ENCODE measurements at regions not wholly inside any gene's neighbourhood (a gene's known extent, or its start where the extent isn't known, plus 50 kb on each side); places are given as distances from the start of the nearest gene placed in this dataset.

- no peak for DNase-seq
- in situ Hi-C loops (cut with HindIII; ENCODE audit: low pct_ligation_motif_present, low sequenced_read_pairs) = no loop called here
- Histone ChIP-seq H3K27ac (peak overlapping the region; percentile 80), H3K4me3 (ENCODE audit: low read depth, low read length) (no peak overlapping the region), H3K36me3 (replicated peaks) (no peaks in the 10 kb centered on the region), H3K27me3 (replicated peaks) (no peaks in the 10 kb centered on the region)
- no peak for TF ChIP-seq CTCF (IDR thresholded peaks at IDR 0.05; ENCODE audit: low read depth, low read length, missing control alignments)
These were observed 518.2 kb upstream of the ZEB2 start for GRCh38 chr2:145038041-145038525.

GRCh38 chr2:145036421-145037011, 516.6 kb upstream of the ZEB2 start:
- peak; percentile 63 for DNase-seq
- H3K27me3 ChIP-seq (replicated peaks) = no peaks in the 10 kb centered on the region
- no peak for TF ChIP-seq CTCF (IDR thresholded peaks at IDR 0.05; ENCODE audit: low read depth, low read length, missing control alignments)
- H3K36me3 ChIP-seq (replicated peaks) = no peaks in the 10 kb centered on the region
- peak overlapping the region; percentile 80 for H3K27ac ChIP-seq
- in situ Hi-C loops (cut with HindIII; ENCODE audit: low pct_ligation_motif_present, low sequenced_read_pairs) = no loop called here
- H3K4me3 ChIP-seq (ENCODE audit: low read depth, low read length) = no peak overlapping the region

GRCh38 chr2:145034511-145034910, 514.6 kb upstream of the ZEB2 start:
- TF ChIP-seq CTCF (IDR thresholded peaks at IDR 0.05; ENCODE audit: low read depth, low read length, missing control alignments) = no peak
- Histone ChIP-seq H3K36me3 (replicated peaks) (no peaks in the 10 kb centered on the region), H3K27ac (no peak overlapping the region), H3K27me3 (replicated peaks) (no peaks in the 10 kb centered on the region), H3K4me3 (ENCODE audit: low read depth, low read length) (no peak overlapping the region)
- no peak for DNase-seq
- in situ Hi-C loops (cut with HindIII; ENCODE audit: low pct_ligation_motif_present, low sequenced_read_pairs) = no loop called here

DNA sequence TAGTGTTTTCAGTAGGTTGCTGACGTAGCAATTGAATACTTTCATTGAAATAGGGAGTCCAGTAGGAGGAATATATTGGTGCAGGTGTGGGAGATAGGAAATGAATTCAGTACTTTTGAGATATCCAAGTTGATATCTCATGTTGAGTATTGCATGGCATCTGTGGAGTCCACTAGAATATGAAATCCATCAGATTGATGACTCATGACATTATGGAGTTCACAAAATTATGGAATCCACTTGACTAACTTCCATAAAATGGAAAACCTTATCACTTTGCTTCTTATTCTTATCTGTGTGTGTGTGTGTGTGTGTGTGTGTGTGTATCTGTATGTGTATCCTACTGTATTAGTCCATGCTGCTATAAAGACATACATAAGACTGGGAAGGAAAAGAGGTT, 513.5 kb upstream of the ZEB2 start:
- DNase-seq = no peak
- Histone ChIP-seq H3K27ac (no peak overlapping the region), H3K27me3 (replicated peaks) (no peaks in the 10 kb centered on the region), H3K4me3 (ENCODE audit: low read depth, low read length) (no peak overlapping the region), H3K36me3 (replicated peaks) (no peaks in the 10 kb centered on the region)
- in situ Hi-C loops (cut with HindIII; ENCODE audit: low pct_ligation_motif_present, low sequenced_read_pairs) = no loop called here
- no peak for TF ChIP-seq CTCF (IDR thresholded peaks at IDR 0.05; ENCODE audit: low read depth, low read length, missing control alignments)

- no peak for DNase-seq
- Histone ChIP-seq H3K27me3 (replicated peaks) (no peaks in the 10 kb centered on the region), H3K27ac (no peak overlapping the region), H3K4me3 (ENCODE audit: low read depth, low read length) (no peak overlapping the region), H3K36me3 (replicated peaks) (no peaks in the 10 kb centered on the region)
- TF ChIP-seq CTCF (IDR thresholded peaks at IDR 0.05; ENCODE audit: low read depth, low read length, missing control alignments) = no peak
- in situ Hi-C loops (cut with HindIII; ENCODE audit: low pct_ligation_motif_present, low sequenced_read_pairs) = no loop called here
These were observed 512.9 kb upstream of the ZEB2 start for GRCh38 chr2:145032791-145033190.

- H3K36me3 ChIP-seq (replicated peaks) = no peaks in the 10 kb centered on the region
- TF ChIP-seq CTCF (IDR thresholded peaks at IDR 0.05; ENCODE audit: low read depth, low read length, missing control alignments) = no peak
- DNase-seq = no peak
- no peak overlapping the region for H3K4me3 ChIP-seq (ENCODE audit: low read depth, low read length)
- in situ Hi-C loops (cut with HindIII; ENCODE audit: low pct_ligation_motif_present, low sequenced_read_pairs) = no loop called here
- H3K27me3 ChIP-seq (replicated peaks) = no peaks in the 10 kb centered on the region
- H3K27ac ChIP-seq = peak overlapping the region; percentile 83
These were observed 510.0 kb upstream of the ZEB2 start for GRCh38 chr2:145029873-145030272.
